Transverse colon (tissue), 4 donors: ENCODE measurements at regions not wholly inside any gene's neighbourhood (a gene's known extent, or its start where the extent isn't known, plus 50 kb on each side); places are given as distances from the start of the nearest gene placed in this dataset.

Experiments used
- EP300 ChIP-seq: sonication (generic); formaldehyde crosslinking; IDR thresholded peaks from one replicate; pipeline ENCODE4 v1.6.1; 2017; ENCODE audit warnings: antibody characterized with exemption, low read depth
- POLR2A ChIP-seq: fragments of 450-650 bp; IDR thresholded peaks from one replicate; pipeline ENCODE4 v1.6.1; 2016; ENCODE audit warnings: antibody characterized with exemption, mild to moderate bottlenecking, moderate library complexity
- POLR2AphosphoS5 ChIP-seq, 3 donors: sonication (generic); formaldehyde crosslinking; IDR thresholded peaks; one replicate each; pipeline ENCODE4 v1.6.1; 2016; ENCODE audit warnings: antibody characterized with exemption in 3 of 3
- TF ChIP-seq, protein P1 (sequence below), 5 experiments: fragments of 200-600 bp in 3 of 5; fragments of 450-650 bp in 2 of 5; sonication (generic) in 3 of 5; IDR thresholded peaks; 1 replicate in 2 of 5; 2 replicates in 3 of 5; pipeline ENCODE4 v1.5.1; 2016 to 2017; ENCODE audit warnings: antibody characterized with exemption in 5 of 5, inconsistent platforms in 3 of 5, mild to moderate bottlenecking in 2 of 5, moderate library complexity in 1 of 5

DNA sequence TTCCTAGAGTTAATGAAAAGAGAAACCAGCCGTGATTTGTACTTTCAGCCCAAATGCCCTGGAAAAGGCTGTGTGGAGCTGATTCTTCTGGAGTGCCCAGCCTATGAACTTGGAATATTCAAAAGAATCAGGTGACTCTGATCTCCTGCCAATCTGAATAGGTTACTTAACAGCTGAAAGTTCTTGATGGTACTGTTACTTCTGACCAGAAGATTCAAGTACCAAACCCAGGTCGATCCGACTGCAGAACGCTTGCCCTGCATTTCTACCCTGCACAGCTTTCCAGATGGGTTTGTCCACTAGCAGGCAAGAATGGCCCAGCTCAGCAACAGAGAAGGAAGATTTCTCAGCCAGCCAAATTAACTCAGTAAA, 430.4 kb downstream of the PID1 start:
- TF ChIP-seq POLR2A = no peak
- no peak for TF ChIP-seq EP300
- TF ChIP-seq, protein P1, sequence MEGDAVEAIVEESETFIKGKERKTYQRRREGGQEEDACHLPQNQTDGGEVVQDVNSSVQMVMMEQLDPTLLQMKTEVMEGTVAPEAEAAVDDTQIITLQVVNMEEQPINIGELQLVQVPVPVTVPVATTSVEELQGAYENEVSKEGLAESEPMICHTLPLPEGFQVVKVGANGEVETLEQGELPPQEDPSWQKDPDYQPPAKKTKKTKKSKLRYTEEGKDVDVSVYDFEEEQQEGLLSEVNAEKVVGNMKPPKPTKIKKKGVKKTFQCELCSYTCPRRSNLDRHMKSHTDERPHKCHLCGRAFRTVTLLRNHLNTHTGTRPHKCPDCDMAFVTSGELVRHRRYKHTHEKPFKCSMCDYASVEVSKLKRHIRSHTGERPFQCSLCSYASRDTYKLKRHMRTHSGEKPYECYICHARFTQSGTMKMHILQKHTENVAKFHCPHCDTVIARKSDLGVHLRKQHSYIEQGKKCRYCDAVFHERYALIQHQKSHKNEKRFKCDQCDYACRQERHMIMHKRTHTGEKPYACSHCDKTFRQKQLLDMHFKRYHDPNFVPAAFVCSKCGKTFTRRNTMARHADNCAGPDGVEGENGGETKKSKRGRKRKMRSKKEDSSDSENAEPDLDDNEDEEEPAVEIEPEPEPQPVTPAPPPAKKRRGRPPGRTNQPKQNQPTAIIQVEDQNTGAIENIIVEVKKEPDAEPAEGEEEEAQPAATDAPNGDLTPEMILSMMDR (IDR thresholded peaks at IDR 0.05) = no peak
- no peak for TF ChIP-seq POLR2AphosphoS5 (IDR thresholded peaks at IDR 0.05)
